ENCODE measurements at regions not wholly inside any gene's neighbourhood (a gene's known extent, or its start where the extent isn't known, plus 50 kb on each side); places are given as distances from the start of the nearest gene placed in this dataset.

GRCh38 chr4:170666909-170667308, 577.2 kb upstream of the AADAT start:
- DNase-seq (ENCODE audit: extremely low read depth, low read depth): no peak

GRCh38 chr4:170662250-170662649, 572.5 kb upstream of the AADAT start:
- DNase-seq (ENCODE audit: extremely low read depth, low read depth): no peak

- no peak for DNase-seq (ENCODE audit: extremely low read depth, low read depth)
Observed at GRCh38 chr4:170657761-170658160, 568.0 kb upstream of the AADAT start.

- DNase-seq (ENCODE audit: extremely low read depth, low read depth): no peak
Observed at GRCh38 chr4:170656506-170656905, 566.8 kb upstream of the AADAT start.

GRCh38 chr4:170652571-170652970, 562.8 kb upstream of the AADAT start:
- no peak for DNase-seq (ENCODE audit: extremely low read depth, low read depth)

- no peak for DNase-seq (ENCODE audit: extremely low read depth, low read depth)
Observed at GRCh38 chr4:170651786-170652185, 562.0 kb upstream of the AADAT start.

GRCh38 chr4:170627418-170627817, 537.7 kb upstream of the AADAT start:
- DNase-seq (ENCODE audit: extremely low read depth, low read depth): no peak

GRCh38 chr4:170623899-170624298, 534.1 kb upstream of the AADAT start:
- DNase-seq (ENCODE audit: extremely low read depth, low read depth): no peak

- no peak for DNase-seq (ENCODE audit: extremely low read depth, low read depth)
Observed at GRCh38 chr4:170610434-170610833, 520.7 kb upstream of the AADAT start.

- no peak for DNase-seq (ENCODE audit: extremely low read depth, low read depth)
Observed at GRCh38 chr4:170599894-170600293, 510.1 kb upstream of the AADAT start.

- no peak for DNase-seq (ENCODE audit: extremely low read depth, low read depth)
Observed at GRCh38 chr4:170591076-170591475, 501.3 kb upstream of the AADAT start.

GRCh38 chr4:170589597-170590191, 499.9 kb upstream of the AADAT start:
- peak; percentile 20 for DNase-seq (ENCODE audit: extremely low read depth, low read depth)

GRCh38 chr4:170581969-170582368, 492.2 kb upstream of the AADAT start:
- no peak for DNase-seq (ENCODE audit: extremely low read depth, low read depth)

GRCh38 chr4:170581322-170581721, 491.6 kb upstream of the AADAT start:
- no peak for DNase-seq (ENCODE audit: extremely low read depth, low read depth)

- DNase-seq (ENCODE audit: extremely low read depth, low read depth): no peak
Observed at GRCh38 chr4:170580651-170581050, 490.9 kb upstream of the AADAT start.

- no peak for DNase-seq (ENCODE audit: extremely low read depth, low read depth)
Observed at GRCh38 chr4:170538821-170539473, 449.2 kb upstream of the AADAT start.

- DNase-seq (ENCODE audit: extremely low read depth, low read depth): no peak
Observed at GRCh38 chr4:170529748-170530722, 440.3 kb upstream of the AADAT start.

GRCh38 chr4:170526471-170526870, 436.7 kb upstream of the AADAT start:
- DNase-seq (ENCODE audit: extremely low read depth, low read depth): no peak

GRCh38 chr4:170522427-170522970, 432.7 kb upstream of the AADAT start:
- DNase-seq (ENCODE audit: extremely low read depth, low read depth): no peak

GRCh38 chr4:170497689-170498088, 407.9 kb upstream of the AADAT start:
- no peak for DNase-seq (ENCODE audit: extremely low read depth, low read depth)

GRCh38 chr4:170497112-170497511, 407.4 kb upstream of the AADAT start:
- peak; percentile 47 for DNase-seq (ENCODE audit: extremely low read depth, low read depth)

Measured in NCI-H460 (cell line).